Vagina (tissue), 2 donors: ENCODE measurements at regions not wholly inside any gene's neighbourhood (a gene's known extent, or its start where the extent isn't known, plus 50 kb on each side); places are given as distances from the start of the nearest gene placed in this dataset.

Experiments
- POLR2AphosphoS5 ChIP-seq, 2 donors: sonication (generic); formaldehyde crosslinking; IDR thresholded peaks; one replicate each; pipeline ENCODE4 v1.9.0; 2017; ENCODE audit warnings: antibody characterized with exemption in 2 of 2, mild to moderate bottlenecking in 2 of 2, low read depth in 1 of 2; ENCODE audit not compliant: insufficient read depth in 1 of 2
- TF ChIP-seq, protein P1 (sequence below), 3 experiments: fragments of 450-650 bp in 2 of 3; fragments of 200-600 bp in 1 of 3; sonication (generic) in 1 of 3; IDR thresholded peaks; one replicate each; pipeline ENCODE4 v1.5.1; 2017 to 2019; ENCODE audit warnings: antibody characterized with exemption in 3 of 3, mild to moderate bottlenecking in 2 of 3, moderate library complexity in 2 of 3

DNA sequence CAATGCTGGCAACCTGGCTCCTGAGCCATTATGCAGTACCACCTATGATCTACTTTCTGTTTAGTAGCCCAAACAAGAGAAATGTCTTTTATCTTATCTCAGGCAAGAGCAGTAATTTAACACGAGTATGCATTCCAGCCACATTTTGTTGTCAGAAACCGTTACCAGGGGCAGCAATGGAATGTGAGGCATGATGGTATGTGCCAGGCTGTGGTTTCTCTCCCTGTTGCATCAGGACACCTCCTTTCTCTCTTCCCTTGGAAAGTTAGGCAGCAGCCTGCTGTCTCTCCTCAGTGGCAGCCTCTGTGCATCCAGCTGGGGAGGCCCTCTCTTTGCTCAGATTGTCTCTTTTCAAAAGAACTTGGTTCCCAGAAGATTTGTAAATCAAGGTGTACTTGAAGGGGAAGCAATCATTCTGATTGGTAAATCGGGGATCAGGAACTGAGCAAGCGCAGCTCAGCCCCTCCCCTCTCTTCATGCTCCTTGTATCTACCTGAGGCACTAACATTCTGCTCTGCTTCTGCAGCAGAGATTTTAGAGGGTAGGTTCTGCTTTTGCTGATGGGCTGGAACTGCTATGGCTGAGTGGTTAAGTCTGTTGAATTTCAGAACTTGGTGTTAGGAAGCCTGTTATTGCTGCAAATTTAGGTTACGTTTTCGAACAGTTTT, 229.2 kb downstream of the ADAMTS15 start:
- TF ChIP-seq, protein P1, sequence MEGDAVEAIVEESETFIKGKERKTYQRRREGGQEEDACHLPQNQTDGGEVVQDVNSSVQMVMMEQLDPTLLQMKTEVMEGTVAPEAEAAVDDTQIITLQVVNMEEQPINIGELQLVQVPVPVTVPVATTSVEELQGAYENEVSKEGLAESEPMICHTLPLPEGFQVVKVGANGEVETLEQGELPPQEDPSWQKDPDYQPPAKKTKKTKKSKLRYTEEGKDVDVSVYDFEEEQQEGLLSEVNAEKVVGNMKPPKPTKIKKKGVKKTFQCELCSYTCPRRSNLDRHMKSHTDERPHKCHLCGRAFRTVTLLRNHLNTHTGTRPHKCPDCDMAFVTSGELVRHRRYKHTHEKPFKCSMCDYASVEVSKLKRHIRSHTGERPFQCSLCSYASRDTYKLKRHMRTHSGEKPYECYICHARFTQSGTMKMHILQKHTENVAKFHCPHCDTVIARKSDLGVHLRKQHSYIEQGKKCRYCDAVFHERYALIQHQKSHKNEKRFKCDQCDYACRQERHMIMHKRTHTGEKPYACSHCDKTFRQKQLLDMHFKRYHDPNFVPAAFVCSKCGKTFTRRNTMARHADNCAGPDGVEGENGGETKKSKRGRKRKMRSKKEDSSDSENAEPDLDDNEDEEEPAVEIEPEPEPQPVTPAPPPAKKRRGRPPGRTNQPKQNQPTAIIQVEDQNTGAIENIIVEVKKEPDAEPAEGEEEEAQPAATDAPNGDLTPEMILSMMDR (IDR thresholded peaks at IDR 0.05) = no peak
- TF ChIP-seq POLR2AphosphoS5 (IDR thresholded peaks at IDR 0.05; ENCODE audit: insufficient read depth in 1 of 2, low read depth in 1 of 2) = no peak
